NOMO-1 (cell line): ENCODE measurements at regions not wholly inside any gene's neighbourhood (a gene's known extent, or its start where the extent isn't known, plus 50 kb on each side); places are given as distances from the start of the nearest gene placed in this dataset.

ENCODE experiments used
- DNase-seq, 2 experiments: peaks; one replicate each; lab custom pipeline; 2025; ENCODE audit not compliant: unreplicated experiment in 2 of 2; lab: John Stamatoyannopoulos, UW

DNA sequence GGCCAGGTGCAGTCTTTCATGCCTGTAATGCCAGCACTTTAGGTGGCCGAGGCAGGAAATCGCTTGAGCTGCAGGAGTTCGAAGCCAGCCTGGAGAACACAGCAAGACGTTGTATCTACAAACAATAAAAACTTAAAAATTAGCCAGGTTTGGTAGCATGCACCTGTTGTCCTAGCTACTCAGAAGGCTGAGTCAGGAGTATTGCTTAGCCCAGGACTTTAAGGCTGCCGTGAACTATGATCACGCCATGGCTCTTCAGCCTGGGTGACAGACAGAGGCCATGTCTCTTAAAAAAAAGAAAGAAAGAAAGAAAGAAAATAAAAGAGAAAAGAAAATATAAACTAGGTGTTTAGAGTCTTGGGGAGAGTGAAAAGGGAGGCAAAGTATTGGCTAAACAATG, 96.4 kb upstream of the PDE5A start:
- DNase-seq: no peak

DNA sequence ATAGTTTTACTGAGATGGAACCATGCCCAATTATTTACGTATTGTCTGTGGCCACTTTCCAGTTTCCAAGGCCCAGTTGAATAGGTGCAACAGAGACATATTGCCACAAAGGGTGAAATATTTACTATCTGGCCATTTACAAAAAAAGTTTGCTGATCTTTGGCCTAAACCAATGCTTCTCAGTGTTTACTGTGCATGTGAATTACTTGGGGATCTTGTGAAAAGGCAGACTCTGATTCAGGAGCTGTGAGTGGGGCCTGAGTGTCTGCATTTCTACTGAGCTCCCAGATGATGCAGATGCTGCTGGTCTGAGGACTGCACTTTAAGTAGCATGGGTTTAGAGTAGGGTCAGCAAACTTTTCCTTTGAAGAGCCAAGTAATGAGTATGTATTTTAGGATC, 94.1 kb upstream of the PDE5A start:
- no peak for DNase-seq

DNA sequence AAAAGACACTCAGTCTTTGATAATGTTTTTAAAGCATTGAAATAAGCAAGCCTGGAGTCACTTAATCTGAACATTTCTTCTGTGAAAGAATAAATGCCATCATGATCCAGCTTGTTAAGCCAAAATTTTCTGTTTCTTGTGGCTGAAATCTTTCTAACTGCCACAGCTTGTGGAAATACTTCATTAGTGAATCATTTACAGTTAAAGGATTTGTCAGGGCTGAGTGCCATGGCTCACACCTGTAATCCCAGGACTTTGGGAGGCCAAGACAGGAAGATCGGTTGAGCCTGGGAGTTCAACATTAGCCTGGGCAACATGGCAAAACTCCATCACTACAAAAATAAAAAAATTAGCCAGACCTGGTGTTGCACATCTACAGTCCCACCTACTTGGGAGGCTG, 93.3 kb upstream of the PDE5A start:
- no peak for DNase-seq

DNA sequence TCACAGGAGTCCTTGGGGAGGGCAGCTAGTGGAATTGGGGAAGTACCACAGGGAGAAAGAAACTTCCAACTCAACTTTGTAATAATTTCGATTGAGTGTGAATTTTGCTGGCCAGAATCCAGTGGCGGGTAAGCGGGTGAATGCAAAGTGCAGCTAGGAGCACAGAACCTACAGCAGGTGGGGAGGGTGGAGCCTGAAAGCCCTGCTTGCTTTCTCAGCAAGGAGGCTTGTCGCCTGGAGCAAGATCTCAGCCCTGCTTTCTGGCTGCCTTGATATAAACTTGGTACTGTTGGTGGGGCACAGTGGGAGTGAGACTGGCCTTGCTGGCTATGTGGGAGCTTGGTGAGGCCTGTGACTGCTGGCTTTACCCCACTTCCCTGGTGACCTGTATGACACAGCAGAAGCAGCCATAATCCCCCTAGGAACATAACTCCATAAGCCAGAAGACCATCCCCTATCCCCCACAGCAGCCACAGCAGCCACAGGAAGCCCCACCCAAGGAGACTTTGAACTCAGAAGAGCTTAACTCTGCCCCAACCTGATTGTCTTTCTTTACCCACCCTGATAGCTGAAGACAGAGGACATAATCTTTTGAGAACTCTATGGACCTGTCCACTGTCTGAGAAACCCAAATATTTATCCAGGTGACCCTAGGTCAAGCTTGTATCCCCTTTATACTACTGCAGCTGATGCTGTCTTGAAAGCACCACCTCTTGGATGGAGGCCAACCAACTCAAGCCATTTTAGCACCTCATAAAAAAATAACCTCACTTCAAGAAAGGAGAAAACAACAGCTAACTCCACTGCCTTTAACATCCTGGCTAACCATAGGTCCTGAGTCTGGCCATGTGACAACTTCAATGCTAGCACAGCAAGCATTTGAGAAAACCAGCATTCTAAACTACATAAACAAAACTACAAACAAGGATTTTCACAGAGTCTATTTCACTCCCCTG, 87.2 kb upstream of the PDE5A start:
- no peak for DNase-seq

DNA sequence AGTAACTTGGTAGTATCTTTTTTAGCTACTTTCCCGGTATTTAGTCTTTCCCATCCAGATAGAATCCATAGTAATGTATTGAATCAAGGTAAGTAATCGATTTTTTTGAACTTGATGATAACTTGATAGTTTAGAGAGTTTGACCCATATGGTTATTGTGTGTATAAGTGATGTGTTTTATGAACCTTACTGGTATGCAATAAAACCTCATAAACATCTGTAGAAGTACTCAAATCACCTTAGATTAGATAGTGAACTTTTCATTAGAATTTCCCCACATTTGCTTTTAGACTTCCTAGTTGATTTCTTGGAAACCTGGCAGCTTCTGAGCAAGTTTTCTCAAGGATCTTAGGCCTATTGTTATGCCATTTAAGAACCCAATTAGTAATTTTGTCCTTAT, 80.8 kb upstream of the PDE5A start:
- DNase-seq: no peak

DNA sequence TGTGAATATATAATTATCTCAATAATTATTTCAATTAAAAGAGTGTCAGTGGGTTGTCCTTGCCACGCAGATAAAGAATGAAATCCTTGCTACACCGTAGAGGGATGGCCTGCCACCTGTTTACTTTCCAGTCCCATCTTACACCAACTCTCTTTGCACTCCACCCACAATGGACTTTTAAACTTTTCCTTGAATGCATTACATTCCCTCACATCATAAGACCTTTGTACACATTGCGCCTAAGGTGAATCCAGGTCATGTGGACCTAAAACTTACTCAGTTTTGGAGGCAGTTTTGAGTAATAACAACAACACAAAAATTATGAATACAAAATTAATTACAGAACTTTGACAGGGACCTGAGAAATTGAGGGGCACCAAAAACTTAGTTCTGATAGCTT, 78.7 kb upstream of the PDE5A start:
- no peak for DNase-seq

DNA sequence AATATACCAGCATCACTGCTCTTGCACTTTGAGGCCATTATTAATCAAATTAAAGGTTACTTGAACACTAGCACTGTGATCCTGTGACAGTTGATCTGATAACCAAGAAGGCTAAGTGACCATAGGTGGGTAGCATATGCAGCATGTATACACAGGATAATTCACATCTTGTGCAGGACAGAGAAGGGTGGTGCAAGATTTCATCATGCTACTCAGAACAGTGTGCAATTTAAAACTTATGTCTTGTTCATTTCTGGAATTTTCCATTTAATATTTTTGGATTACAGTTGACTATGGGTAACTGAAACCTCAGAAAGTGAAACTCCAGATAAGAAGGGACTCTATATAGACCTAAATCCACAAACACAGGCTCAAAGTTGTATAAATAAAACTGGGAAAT, 78.2 kb upstream of the PDE5A start:
- DNase-seq: no peak

DNA sequence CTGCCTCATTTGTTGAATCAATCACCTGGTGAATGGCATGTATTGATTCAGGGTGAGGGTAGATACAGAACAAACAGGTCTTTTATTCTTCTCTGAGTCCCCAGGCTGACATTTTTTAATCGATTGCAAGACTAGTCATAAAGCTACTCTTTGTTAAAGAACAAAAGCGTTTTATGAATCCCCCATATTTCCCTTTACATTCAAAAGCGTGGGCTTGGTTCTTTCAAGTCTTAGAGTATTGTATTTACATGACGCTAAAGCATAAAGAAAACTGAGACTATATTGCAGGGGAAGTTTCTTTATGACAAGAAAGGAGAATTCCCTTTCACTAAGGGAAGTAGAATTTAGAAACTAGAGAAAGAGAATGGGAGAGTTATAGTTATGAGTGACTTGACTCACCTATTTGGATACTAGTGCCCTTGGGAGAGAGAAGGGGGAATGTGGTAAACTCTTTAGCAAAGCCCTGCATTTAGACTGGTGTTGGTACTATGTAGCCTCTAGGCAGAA, 69.3 kb upstream of the PDE5A start:
- no peak for DNase-seq

DNA sequence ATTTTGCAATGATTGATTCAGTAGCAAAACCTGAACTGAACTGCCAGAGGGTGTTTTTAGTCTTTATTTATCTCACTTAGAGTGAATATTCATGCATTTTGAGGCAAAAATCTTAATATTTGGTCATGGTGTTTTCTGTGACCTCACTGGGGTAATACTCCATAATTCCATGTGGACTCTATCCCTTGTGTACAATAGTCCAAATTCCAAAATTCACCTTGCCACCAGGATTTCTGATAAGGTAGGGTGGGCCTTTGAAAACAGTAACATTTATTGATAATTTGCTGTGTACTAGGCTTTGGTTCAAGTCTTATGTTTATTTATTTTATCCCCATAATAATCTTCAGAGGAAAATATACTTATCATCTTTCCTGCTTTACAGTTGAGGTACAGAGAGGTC, 68.4 kb upstream of the PDE5A start:
- no peak for DNase-seq

DNA sequence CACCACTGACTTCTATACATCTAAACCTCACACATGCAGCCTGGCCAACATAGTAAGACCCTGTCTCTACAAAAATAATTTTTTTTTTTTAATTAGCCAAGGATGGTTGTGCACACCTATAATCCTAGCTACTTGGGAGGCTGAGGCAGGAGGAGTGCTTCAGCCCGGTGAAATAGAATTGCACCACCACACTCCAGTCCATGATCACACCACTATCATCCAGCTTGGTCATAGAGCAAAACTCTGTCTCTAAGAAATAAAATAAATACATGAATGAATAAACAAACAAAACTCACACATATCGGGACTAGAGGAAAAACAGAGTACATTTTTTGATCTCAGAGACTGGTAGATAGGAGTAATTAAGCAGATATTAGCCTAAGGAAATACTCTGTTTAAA, 66.6 kb upstream of the PDE5A start:
- DNase-seq: no peak

DNA sequence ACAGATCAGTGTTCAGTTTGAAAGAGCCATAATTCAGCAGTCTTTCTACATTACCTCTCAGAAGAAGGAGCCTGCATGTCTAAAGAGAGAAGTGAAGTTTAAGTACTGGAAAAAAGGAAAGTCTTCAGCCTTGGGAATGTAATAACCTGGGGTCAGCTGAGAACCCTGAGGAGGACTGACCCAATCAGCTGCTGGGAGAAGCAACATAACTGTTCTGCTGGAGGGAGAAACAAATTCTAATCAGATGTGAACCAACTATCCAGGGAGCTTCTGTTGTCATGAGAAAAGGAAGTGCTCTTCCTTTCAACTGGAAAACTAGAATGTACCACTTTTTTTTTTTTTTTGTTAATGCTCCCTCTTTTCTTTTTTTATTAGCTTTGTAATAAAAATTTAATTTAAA, 64.5 kb upstream of the PDE5A start:
- DNase-seq: no peak

DNA sequence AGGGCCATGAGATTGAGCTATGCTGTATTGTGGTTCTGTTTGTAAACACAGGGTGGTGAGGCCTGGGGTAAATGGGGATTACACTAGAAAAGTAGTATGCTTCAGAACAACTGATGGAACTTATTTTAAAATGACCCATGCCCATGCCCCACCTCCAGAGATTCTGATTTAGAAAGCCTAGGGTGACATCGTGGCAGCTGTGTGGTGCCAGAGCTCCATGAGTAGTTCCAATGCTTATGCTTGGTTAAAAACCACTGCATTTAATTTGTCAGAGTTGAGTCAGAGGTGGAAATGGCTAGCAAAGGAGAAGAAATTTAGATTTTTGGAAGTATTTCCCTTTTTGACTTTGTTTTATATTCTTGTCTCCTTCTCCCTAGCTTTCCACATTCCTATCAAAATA, 63.4 kb upstream of the PDE5A start:
- no peak for DNase-seq

DNA sequence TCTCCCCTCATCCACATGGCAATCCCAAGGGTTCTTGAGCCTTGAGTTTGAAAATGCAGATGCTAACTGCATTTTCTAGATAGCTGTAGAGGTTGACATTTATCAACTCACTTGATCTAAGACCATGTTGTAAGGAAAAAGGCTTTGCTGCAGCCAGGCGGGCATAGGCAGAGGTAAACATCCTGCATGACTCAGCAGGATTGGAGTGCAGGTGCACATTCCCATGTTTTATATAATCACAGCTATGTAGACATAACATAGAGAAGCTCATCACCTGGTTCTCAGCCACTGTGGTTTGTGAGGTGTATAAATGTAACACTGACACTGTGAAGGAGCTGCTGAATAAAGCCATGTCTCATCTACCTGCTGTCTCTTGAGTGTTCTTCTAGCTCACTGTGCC, 62.3 kb upstream of the PDE5A start:
- DNase-seq: no peak

DNA sequence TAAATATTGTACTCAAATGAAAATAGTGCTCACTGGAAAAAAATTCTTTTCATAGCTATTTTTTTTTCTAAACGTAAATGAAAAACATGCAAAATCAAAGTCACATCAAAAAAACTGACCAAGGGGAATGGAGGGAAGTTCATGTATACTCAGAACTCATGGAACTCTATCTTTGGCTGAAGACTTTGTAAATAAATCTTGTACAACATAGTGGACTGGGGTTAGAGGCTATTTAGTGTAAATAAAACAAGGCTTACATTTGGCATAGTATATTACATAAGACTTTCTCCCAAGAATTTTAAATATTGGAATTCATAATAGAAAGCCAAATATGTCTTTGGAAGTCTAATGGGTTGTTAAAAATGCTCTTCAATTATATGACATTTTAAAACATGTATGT, 59.8 kb upstream of the PDE5A start:
- no peak for DNase-seq

DNA sequence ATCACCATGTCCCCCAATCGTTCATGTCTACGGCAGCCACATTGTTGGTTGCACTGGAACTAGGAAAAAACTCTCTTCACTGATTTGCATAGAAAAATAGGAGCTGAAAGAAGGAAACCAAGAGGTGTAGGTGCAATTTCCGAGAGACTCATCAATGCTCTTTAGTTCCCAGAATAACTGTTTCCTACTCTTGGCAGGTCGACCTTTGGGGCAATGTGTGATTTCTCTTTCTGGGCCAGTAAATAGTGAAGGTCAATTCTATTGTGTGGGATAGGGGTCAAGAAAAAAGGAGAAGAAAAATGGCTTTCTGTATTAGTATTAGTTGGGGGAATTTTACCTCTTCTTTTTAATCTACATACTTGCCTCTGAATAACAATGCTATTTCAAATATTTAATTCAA, 55.9 kb upstream of the PDE5A start:
- no peak for DNase-seq

DNA sequence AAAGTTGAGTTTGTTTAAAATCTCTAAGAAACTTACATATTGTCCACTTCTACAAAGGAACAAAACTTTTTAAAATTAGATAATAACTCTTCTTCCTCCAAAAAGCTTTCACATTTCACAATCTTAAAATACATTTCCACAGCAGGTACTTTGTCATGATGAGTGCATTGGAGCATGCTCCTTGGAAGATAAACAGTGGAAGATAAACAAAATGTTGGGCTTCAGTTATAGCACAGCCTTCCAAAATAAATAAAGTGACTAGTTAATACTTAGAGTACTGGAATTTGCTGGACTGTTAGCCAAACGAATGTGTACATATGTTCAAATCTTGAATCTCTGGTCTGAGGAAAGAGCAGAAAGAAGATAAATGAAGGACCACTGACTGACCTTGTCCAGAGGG, 54.9 kb upstream of the PDE5A start:
- DNase-seq: no peak

DNA sequence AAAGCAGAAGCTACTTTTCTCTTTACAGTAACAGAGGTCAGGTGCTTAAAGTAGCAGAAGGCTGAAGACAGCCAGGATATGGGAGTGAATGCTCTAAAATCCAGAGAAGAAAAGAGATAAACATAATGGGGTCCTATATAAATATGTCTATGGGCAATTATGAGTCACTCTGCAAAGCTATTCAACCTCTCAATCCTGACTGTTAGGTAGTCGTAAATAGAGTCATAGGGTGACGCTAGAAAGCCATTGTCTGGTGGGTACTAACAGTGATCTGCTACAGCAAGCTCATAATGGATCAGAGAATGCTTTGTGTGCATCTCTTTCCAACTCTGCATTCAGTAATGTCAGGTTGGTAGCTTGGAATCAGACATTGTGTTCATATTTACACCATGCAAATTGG, 53.5 kb upstream of the PDE5A start:
- no peak for DNase-seq

DNA sequence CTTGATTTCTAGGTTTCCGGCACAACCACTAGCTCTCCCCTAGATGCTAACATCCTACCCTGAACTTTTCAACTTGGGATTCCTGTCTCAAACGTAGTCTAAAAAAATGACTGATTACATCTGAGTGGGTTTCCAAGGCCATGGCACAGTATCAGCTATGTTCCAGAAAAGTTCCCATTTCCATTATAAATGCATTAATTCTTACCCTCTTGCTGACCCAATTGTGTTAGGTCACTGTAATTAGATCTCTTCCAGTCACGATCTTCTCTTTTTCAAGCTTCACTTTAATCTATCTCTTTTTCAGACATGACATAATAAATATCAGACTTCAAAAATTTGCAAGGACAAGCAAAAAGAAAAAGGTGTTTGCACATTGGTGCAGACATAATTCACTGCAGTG, 50.6 kb upstream of the PDE5A start:
- no peak for DNase-seq

DNA sequence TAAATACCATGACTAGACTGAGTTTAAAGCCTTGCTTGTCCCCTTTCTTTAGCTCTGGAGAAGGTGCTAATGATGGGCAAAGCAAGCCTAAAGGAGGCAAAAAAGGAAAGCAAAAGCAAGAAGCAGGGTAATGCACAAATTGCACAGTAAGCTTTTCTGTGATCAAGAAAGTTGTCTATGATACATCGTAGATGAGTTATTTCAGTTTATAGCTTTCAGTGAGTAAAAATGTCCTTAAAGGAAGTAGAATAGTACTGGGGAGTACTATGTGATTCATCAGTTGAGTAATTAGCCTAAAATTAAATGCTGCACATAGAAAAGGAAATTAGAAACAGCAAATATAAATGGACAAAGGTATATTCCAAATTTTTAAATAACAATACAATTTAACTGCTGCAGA, 50.2 kb upstream of the PDE5A start:
- DNase-seq: peak in 1 of 2 experiments; percentile 17
